Tibial nerve (tissue), 3 donors: ENCODE measurements at regions not wholly inside any gene's neighbourhood (a gene's known extent, or its start where the extent isn't known, plus 50 kb on each side); places are given as distances from the start of the nearest gene placed in this dataset.

Experiments used
- CTCF ChIP-seq, 5 experiments: fragments of 200-600 bp in 3 of 5; fragments of 450-650 bp in 2 of 5; sonication (generic) in 3 of 5; IDR thresholded peaks; one replicate each; pipeline ENCODE4 v1.5.1; 2016 to 2019; ENCODE audit warnings: antibody characterized with exemption in 5 of 5, mild to moderate bottlenecking in 3 of 5, moderate library complexity in 2 of 5
- POLR2A ChIP-seq, 2 donors: fragments of 450-650 bp; IDR thresholded peaks; one replicate each; pipeline ENCODE4 v1.6.1; 2017; ENCODE audit warnings: antibody characterized with exemption in 2 of 2, mild to moderate bottlenecking in 2 of 2, moderate library complexity in 2 of 2

GRCh38 chr10:121078672-121079102 lies 227.5 kb downstream of the WDR11 start:
- TF ChIP-seq CTCF (IDR thresholded peaks at IDR 0.05) (no peak), POLR2A (IDR thresholded peaks at IDR 0.05) (no peak)
